ENCODE measurements at regions not wholly inside any gene's neighbourhood (a gene's known extent, or its start where the extent isn't known, plus 50 kb on each side); places are given as distances from the start of the nearest gene placed in this dataset.

DNA sequence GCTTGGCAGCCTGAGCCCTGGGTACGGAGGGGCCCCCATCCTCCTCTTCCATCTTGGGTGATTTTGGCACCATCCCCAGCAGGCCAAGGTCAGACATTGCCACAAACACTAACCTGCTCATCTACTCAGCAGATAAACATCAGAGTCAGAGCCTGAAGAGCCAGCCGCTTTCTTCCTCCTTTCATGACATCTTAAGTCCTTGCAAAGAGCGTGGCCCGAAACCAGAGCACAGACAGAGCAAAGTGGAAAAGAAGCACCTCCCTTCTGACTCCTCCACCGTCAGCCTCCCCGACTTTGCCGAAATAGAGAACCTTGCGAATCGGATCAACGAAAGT lies 60.4 kb upstream of the RPH3AL start:
- DNase-seq (ENCODE audit: low spot score), result no peak

DNA sequence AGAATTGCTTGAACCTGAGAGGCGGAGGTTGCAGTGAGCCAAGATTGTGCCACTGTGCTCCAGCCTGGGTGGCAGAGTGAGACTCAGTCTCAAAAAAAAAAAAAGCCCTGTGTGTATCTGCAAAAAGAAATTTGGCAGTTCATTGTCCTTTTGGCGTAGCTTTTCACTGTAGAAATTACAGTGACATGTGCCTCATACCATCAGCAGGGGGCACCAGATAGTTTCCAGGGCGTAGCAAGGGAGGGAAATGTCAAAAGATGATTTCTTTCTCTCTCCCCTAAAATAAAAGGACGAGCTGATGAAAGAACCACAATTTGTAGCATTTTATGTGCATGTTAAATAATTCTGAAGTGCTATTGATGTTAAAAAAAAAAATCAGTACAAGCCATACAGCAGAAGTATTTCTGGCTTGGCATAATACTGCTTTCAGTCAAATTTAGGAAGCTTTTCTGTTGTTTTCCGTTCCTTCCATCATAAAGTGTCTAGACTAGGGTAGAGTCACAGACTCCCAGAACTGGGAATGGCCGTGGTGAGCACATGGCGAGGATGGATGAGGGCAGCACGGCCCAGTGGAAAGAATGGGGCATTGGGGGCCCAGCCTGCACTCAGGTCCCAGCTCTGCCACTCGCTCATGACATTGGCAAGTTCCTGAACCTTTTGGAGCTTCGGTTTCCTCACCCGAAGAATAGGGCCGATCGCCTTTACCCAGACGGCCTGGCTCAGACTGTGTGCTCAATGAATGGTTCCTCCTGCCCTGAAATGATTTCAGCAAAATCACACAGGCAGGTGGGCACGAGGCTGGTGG lies 59.8 kb upstream of the RPH3AL start:
- peak; percentile 76 for DNase-seq (ENCODE audit: low spot score)

DNA sequence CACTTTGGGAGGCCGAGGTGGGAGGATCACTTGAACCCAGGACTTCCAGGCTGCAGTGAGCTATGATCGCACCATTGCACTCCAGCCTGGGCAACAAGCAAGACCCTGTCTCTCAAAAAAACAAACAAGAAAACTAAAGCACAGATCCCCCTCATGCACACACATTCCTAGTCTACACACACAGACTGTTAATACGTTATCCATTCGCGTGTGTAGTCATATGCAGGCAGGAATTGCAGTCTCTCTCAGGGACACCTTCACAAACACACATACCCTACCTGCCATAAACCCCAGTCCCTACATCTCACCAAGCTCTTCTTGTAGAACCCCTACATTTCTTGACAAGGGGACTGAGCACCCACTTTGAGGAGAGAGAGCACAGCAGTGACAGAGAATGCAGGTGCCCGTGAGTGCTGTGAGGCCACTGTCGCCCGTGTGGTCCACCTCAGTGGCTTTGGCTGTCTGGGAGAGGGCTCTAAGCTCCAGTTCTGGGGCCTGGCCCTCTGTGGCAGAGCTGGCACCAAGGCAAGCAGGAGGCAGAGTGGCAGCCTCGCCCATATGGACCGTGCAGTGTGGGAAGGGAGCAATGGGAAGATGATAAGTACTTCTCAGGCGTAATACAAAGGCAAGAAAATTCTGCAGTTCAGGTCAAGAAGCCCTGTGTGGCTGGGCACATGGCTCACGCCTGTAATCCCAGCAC lies 59.0 kb upstream of the RPH3AL start:
- DNase-seq (ENCODE audit: low spot score), result no peak

DNA sequence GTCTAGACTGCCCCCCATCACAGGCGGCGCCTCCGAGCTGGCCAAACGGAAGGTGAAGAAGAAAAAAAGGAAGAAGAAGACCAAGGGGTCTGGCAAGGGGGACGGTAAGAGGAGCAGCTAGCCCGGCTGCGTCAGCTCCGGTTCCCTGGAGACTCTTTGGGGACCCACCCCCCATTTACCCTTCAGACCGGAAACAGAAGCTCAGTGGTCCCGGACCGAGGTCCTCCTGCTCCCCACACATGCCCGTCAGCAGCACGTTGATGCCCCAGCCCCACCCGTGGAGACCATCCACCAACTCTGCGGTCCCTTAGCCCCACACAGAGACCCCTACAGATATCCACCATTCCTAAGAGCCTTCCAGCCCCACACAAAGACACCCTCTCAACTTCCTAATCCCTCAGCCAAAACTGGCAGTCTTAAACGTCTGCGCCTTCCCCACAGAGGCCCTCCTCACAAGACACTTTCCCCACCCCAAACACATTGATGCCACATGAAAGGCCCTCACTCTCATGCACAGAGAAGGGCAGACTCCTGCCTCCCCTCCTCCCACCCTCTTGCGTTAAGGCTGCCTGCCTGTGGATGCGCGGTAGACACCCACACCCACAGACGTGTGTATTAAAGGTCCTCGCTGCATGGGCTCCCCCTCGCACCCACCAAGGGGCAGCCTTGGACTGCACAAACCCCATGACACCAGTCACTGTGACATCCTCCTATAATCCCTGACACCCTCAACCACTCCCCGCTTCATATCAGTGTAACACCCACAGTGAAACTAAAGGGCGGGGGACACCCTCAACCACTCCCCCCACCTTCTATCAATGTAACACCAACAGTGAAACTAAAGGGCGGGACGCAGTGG lies 58.2 kb upstream of the RPH3AL start:
- no peak for DNase-seq (ENCODE audit: low spot score)

DNA sequence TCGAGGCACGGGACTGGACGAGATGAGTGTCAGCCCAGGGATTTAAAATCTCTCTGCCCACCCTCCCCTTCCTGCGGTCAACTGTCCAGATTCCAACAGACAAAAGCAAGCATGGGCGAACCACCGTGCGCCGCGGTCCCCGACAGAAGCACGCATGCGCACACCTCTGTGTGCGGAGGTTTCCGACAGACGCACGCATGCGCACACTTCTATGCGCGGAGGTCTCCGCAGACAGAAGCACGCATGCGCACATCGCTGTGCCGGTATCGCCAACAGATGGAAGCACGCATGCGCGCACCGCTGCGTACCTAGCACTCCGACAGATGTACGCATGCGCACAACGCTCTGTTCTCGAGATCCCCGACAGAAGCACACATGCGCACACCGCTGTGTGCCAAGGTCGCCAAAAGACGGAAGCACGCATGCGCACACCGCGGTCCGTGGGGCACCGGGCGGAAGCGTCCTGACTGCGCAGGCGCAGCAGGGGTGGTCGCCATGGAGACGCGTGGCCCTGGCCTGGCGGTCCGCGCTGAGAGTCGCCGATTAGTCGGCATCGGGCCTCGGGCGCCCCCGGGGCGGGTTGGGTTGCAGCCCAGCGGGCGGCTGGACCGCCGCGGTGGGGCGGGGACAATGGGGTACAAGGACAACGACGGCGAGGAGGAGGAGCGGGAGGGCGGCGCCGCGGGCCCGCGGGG lies 57.4 kb upstream of the RPH3AL start:
- DNase-seq (ENCODE audit: low spot score), result peak; percentile 100

DNA sequence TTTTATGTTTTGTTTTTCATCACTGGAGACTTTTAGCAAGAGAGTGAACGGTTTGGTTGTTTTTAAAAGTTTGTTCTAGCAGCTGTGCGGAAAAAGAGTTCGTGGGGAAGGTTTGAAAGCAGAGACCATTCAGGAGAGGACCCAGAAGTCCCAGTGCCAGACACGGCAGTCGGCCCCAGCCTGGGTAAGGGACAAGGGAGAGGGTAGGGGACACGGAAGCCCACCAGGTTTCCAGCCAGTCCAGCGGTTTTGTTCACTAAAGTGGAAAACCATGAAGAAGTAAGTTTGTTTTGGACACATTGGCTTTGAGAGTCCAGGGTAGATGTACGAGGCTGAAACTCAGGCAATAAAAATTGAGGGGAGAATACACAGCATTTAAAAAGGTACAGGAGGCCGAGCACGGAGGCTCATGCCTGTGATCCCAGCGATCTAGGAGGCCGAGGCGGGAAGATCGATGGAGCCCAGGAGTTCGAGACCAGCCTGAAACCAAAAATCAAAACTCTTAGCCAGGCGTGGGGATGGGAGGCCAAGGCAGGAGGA lies 56.8 kb upstream of the RPH3AL start:
- no peak for DNase-seq (ENCODE audit: low spot score)

DNA sequence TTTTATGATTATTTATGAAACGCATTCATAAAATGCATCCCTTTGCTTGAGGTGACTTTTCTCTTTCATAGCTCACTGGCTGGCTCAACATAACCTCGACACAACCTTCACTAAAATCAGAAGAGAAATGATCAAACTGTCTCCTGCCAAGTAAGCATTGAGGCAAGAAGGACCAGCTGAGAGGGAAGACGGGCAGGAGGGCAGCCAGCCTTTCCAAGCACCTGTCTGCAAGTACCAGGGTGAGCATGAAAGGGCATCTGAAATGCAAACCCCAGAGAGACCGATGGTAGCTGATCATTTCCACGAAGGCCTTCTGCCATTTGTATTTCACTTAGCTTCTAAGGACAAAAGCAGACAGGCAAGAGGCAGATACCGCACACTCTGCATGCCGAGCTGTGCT lies 52.1 kb upstream of the RPH3AL start:
- DNase-seq (ENCODE audit: low spot score), result no peak
